HEK293 (cell line): ENCODE measurements at regions not wholly inside any gene's neighbourhood (a gene's known extent, or its start where the extent isn't known, plus 50 kb on each side); places are given as distances from the start of the nearest gene placed in this dataset.

Experiments
- CTCF ChIA-PET: fragments of 350-600 bp; formaldehyde crosslinking; extraction: SDS; loops from one replicate; lab custom pipeline; 2021; ENCODE audit warnings: antibody characterized with exemption; lab: Yijun Ruan, JAX
- POLR2A ChIA-PET: fragments of 300-600 bp; formaldehyde crosslinking; extraction: SDS; loops from one replicate; lab custom pipeline; 2020; ENCODE audit warnings: antibody characterized with exemption, inconsistent platforms; lab: Yijun Ruan, JAX
- H3K27ac ChIP-seq: fragments of 200-500 bp; sonication (Bioruptor generic); 2 replicates; pipeline ENCODE4 v1.5.1; 2014; ENCODE audit warnings: low read depth, low read length, control low read depth, inconsistent platforms; ENCODE audit errors: extremely low read depth
- H3K36me3 ChIP-seq, 2 experiments: fragments of 200-500 bp in 1 of 2; sonication (Bioruptor generic) in 1 of 2; 1 replicate in 1 of 2; 2 replicates in 1 of 2; pipeline ENCODE4 v1.5.1; 2014 to 2017; ENCODE audit warnings: inconsistent platforms in 2 of 2, low read length in 2 of 2; ENCODE audit not compliant: control insufficient read depth in 2 of 2, insufficient read depth in 1 of 2
- H3K4me1 ChIP-seq: fragments of 200-500 bp; sonication (Bioruptor generic); 2 replicates; pipeline ENCODE4 v1.5.1; 2014; ENCODE audit warnings: mild to moderate bottlenecking, low read length, inconsistent platforms; ENCODE audit not compliant: control insufficient read depth, insufficient read depth
- H3K4me3 ChIP-seq: 2 replicates; pipeline ENCODE4 v1.5.1; 2011; ENCODE audit warnings: low read depth, mild to moderate bottlenecking, control low read depth, low read length, moderate library complexity
- H3K9me3 ChIP-seq: fragments of 200-500 bp; sonication (Bioruptor generic); 2 replicates; pipeline ENCODE4 v1.5.1; 2014; ENCODE audit warnings: low read depth, low read length, inconsistent platforms; ENCODE audit not compliant: control insufficient read depth, insufficient read depth
- AEBP2 ChIP-seq: fragments of 450-650 bp; formaldehyde crosslinking; IDR thresholded peaks from 2 replicates; pipeline ENCODE4 v1.5.1; 2016; ENCODE audit warnings: missing biosample characterization, missing genetic modification characterization, borderline replicate concordance
- HOXD13 ChIP-seq: sonication (generic); formaldehyde crosslinking; IDR thresholded peaks from 2 replicates; pipeline ENCODE4 v1.8.0; 2022; ENCODE audit warnings: missing genetic modification reagents, borderline replicate concordance
- KLF16 ChIP-seq: fragments of 450-650 bp; formaldehyde crosslinking; IDR thresholded peaks from 2 replicates; pipeline ENCODE4 v1.5.1; 2017; ENCODE audit warnings: missing biosample characterization, missing genetic modification characterization
- PRDM1 ChIP-seq: fragments of 450-650 bp; formaldehyde crosslinking; IDR thresholded peaks from 2 replicates; pipeline ENCODE4; 2016; ENCODE audit warnings: missing biosample characterization, missing genetic modification characterization
- SP2 ChIP-seq: fragments of 450-650 bp; formaldehyde crosslinking; IDR thresholded peaks from 2 replicates; pipeline ENCODE4 v1.5.1; 2016; ENCODE audit warnings: missing biosample characterization, missing genetic modification characterization
- SP7 ChIP-seq: fragments of 450-650 bp; formaldehyde crosslinking; IDR thresholded peaks from 2 replicates; pipeline ENCODE4 v1.5.1; 2016; ENCODE audit warnings: missing biosample characterization, missing genetic modification characterization
- YY2 ChIP-seq: fragments of 450-650 bp; formaldehyde crosslinking; IDR thresholded peaks from 2 replicates; pipeline ENCODE4 v1.5.1; 2016; ENCODE audit warnings: missing biosample characterization, missing genetic modification characterization
- ZNF223 ChIP-seq: fragments of 450-650 bp; formaldehyde crosslinking; IDR thresholded peaks from 2 replicates; pipeline ENCODE4 v1.5.1; 2016; ENCODE audit warnings: missing biosample characterization, missing genetic modification characterization
- ZNF280D ChIP-seq: fragments of 450-650 bp; formaldehyde crosslinking; IDR thresholded peaks from 2 replicates; pipeline ENCODE4 v1.5.1; 2016; ENCODE audit warnings: missing biosample characterization, missing genetic modification characterization
- ZNF341 ChIP-seq: fragments of 450-650 bp; formaldehyde crosslinking; IDR thresholded peaks from 2 replicates; pipeline ENCODE4; 2016; ENCODE audit warnings: low read depth, missing biosample characterization, missing genetic modification characterization
- ZNF362 ChIP-seq: fragments of 450-650 bp; formaldehyde crosslinking; IDR thresholded peaks from 2 replicates; pipeline ENCODE4 v1.5.1; 2016; ENCODE audit warnings: missing biosample characterization, missing genetic modification characterization
- ZNF366 ChIP-seq: fragments of 450-650 bp; formaldehyde crosslinking; conservative IDR thresholded peaks from 2 replicates; pipeline ENCODE4 v1.5.1; 2016; ENCODE audit warnings: missing biosample characterization, missing genetic modification characterization
- ZNF558 ChIP-seq: fragments of 450-650 bp; formaldehyde crosslinking; IDR thresholded peaks from 2 replicates; pipeline ENCODE4 v1.5.1; 2016; ENCODE audit warnings: missing biosample characterization, missing genetic modification characterization
- ZNF571 ChIP-seq: fragments of 450-650 bp; formaldehyde crosslinking; IDR thresholded peaks from 2 replicates; pipeline ENCODE4 v1.5.0; 2017; ENCODE audit warnings: missing biosample characterization, missing genetic modification characterization
- ZNF626 ChIP-seq: fragments of 450-650 bp; sonication (Bioruptor Pico); formaldehyde crosslinking; IDR thresholded peaks from 2 replicates; pipeline ENCODE4 v1.5.1; 2018; ENCODE audit warnings: missing biosample characterization, missing genetic modification characterization, inconsistent platforms
- ZNF660 ChIP-seq: fragments of 450-650 bp; IDR thresholded peaks from 2 replicates; pipeline ENCODE4 v1.5.1; 2018; ENCODE audit warnings: missing biosample characterization, mild to moderate bottlenecking, missing genetic modification characterization
- ZNF707 ChIP-seq: fragments of 450-650 bp; formaldehyde crosslinking; IDR thresholded peaks from 2 replicates; pipeline ENCODE4 v1.5.1; 2016; ENCODE audit warnings: missing biosample characterization, missing genetic modification characterization
- ZSCAN5A ChIP-seq: fragments of 450-650 bp; formaldehyde crosslinking; IDR thresholded peaks from 2 replicates; pipeline ENCODE4 v1.5.1; 2016; ENCODE audit warnings: missing biosample characterization, missing genetic modification characterization

- H3K4me3 ChIP-seq: no peak overlapping the region
- H3K4me1 ChIP-seq: no peaks in the 10 kb centered on the region; the same call in 1 of the 2 replicates
- ChIA-PET CTCF (no interaction called here), POLR2A (no interaction called here)
- TF ChIP-seq ZNF571 (tag by site-specific recombination) (no peak), ZNF558 (tag by site-specific recombination) (no peak), HOXD13 (CRISPR knock-in tag) (no peak), ZNF626 (tag by site-specific recombination) (no peak), ZNF660 (no peak), SP2 (tag by site-specific recombination) (no peak), ZNF341 (tag by site-specific recombination) (no peak), YY2 (no peak), KLF16 (no peak), ZNF362 (tag by site-specific recombination) (no peak), ZNF366 (tag by site-specific recombination) (no peak), ZSCAN5A (no peak), ZNF223 (no peak), SP7 (no peak), ZNF707 (no peak), PRDM1 (tag by site-specific recombination) (no peak), ZNF280D (tag by site-specific recombination) (no peak)
- no peaks in the 10 kb centered on the region for H3K36me3 ChIP-seq
- no peaks in the 10 kb centered on the region for H3K9me3 ChIP-seq
- no peak overlapping the region for H3K27ac ChIP-seq
Measured at GRCh38 chr7:46076527-46076926, 155.5 kb upstream of the IGFBP3 start.

- Histone ChIP-seq H3K4me1 (no peaks in the 10 kb centered on the region; the same call in 1 of the 2 replicates), H3K36me3 (no peaks in the 10 kb centered on the region), H3K9me3 (no peaks in the 10 kb centered on the region), H3K4me3 (no peak overlapping the region), H3K27ac (no peak overlapping the region)
- ChIA-PET CTCF (interaction anchor here (2.1 kb wide), 1 partner anchor 182 kb away, joined by 5 read pairs; no protein-coding TSS in a partner anchor), POLR2A (no interaction called here)
- no peak for TF ChIP-seq AEBP2 (tag by site-specific recombination)
Measured at GRCh38 chr7:46072722-46073121, 151.7 kb upstream of the IGFBP3 start.
